NCI-H345 (cell line): ENCODE measurements at regions not wholly inside any gene's neighbourhood (a gene's known extent, or its start where the extent isn't known, plus 50 kb on each side); places are given as distances from the start of the nearest gene placed in this dataset.

ENCODE experiments used
- DNase-seq: peaks from one replicate; lab custom pipeline; 2025; lab: John Stamatoyannopoulos, UW

DNA sequence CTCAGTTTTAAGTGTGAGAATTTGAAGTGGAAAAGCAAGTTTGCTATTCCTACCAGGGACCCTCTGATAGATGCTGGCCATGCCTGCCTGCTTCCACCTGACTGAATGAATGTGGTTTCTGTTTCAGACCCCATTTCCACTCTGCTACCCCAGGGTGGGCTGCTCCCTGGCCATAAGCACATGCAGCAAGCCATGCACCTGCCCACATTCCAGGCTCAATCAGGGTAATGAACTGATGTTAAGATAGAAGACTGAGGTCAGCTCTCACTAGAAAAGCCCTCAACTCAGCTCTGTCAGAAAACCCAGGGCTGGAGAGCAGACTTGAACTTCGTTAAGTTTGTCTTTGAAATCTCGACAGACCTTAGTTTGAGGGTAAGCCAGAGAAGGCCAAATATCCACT lies 333.9 kb downstream of the CYRIA start:
- no peak for DNase-seq

DNA sequence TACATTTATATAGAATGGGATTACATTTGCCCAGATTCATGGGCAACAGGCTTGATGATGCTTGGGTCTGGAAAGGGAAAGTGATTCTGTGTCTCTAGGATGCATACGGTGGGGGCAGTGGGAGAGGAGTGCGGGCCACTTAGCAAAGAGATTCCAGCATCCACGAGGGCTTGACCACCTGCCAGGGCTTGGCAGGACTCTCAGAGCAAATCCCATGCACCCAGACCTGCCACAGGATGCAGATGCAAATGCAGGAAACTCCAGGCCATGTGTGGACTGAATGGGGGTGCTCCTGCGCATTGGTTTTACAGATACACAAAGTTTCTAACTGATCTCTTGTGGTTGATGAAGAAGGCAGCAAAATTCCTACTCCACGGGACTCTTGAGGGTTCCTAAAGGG lies 334.7 kb downstream of the CYRIA start:
- no peak for DNase-seq

- no peak for DNase-seq
Measured at GRCh38 chr2:16330571-16330970, 335.1 kb downstream of the CYRIA start.

DNA sequence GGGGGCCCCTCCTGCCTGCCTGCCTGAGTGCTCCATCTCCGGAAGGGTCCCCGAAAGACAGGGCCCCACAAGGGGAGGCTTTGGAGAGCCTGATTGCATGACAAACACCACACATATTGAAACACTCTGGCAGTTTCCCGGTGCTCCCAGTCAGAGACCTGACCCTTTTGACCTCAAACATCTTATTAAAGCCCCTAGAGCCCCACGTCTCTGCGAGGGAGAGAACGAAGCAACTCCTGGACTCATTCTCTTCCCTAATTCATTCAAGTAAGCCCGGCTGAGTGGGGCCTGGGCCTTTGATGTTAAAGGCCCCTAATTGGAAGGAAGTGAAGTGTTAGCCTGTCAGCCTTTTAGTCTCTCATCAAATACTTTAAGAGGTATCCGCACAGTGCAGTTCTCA lies 335.6 kb downstream of the CYRIA start:
- DNase-seq = no peak

GRCh38 chr2:16329421-16329820 lies 336.2 kb downstream of the CYRIA start:
- no peak for DNase-seq

DNA sequence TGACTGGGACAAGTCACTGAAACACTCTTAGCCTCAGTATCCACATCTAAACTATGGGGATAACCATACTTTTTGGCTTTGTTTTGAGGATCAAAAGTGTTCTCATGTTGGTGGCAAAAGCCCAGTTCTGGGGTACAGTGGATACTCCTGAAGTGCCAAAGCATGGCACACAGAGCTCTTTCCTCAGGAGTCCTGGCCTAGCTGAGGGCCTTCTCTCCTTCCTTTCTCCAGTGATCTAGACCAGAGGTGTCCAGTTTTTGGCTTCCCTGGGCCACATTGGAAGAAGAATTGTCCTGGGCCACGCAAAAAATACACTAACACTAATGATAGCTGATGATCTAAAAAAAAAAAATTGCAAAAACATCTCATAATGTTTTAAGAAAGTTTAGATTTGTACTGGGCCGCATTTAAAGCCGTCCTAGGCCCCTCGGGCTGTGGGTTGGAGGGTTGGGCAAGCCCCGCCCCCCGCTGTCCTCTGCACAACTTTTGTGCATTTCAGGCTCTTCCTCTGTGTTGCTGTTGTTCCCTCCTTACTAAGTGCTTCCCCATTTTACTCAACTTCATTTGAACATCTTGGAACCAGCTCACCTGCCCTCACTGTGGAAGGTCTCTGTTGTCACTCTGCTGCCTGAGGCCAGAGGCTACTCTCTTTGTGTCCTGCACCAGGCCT lies 337.0 kb downstream of the CYRIA start:
- no peak for DNase-seq

GRCh38 chr2:16327326-16327725 lies 338.3 kb downstream of the CYRIA start:
- DNase-seq = no peak

GRCh38 chr2:16326711-16327300 lies 338.8 kb downstream of the CYRIA start:
- DNase-seq = no peak

DNA sequence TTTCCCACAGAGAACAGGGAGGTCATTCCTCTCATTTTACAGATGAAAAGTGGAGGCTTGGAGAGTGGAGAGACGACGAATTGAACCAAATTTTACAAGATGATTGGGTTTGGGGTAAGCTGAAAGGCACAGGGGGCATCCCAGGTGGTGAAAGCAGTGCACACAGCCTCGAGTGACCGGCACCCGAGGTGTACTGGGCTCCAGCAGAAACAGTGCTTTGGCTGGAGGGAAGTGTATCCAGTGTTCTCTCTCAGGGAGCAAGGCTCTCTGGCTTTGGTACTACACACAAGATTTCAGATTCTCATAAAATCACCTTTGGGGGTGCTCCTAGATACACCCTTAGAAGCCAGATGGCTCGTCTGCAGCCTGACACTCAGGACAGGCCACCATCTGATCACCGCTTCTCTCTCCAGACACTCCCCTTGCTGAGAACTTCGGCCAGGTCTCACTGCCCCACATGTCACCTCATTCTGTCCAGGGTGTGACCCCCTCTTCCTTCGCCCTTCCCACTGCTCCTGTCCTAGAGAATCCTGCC lies 339.6 kb downstream of the CYRIA start:
- no peak for DNase-seq

GRCh38 chr2:16325016-16325975 lies 340.3 kb downstream of the CYRIA start:
- no peak for DNase-seq

DNA sequence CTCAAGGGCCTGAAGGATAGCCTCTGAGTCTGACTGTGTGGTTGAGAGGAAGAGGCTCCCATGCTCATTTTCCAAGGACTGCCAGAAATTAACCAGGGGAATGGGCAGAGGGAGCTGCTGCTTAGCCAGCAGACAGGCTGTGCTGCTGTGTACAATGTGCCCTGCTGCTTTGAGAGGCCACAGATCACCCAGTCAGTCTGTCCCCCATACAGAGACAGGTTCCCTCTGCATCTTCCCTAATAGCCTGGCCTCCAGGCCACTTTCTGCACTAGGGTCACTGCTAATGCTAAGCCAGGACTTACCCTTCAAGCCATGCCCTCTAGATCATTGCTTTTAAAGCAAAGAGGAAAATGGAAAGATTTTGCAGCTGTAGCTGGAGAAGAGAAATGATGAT lies 341.1 kb downstream of the CYRIA start:
- DNase-seq = no peak

DNA sequence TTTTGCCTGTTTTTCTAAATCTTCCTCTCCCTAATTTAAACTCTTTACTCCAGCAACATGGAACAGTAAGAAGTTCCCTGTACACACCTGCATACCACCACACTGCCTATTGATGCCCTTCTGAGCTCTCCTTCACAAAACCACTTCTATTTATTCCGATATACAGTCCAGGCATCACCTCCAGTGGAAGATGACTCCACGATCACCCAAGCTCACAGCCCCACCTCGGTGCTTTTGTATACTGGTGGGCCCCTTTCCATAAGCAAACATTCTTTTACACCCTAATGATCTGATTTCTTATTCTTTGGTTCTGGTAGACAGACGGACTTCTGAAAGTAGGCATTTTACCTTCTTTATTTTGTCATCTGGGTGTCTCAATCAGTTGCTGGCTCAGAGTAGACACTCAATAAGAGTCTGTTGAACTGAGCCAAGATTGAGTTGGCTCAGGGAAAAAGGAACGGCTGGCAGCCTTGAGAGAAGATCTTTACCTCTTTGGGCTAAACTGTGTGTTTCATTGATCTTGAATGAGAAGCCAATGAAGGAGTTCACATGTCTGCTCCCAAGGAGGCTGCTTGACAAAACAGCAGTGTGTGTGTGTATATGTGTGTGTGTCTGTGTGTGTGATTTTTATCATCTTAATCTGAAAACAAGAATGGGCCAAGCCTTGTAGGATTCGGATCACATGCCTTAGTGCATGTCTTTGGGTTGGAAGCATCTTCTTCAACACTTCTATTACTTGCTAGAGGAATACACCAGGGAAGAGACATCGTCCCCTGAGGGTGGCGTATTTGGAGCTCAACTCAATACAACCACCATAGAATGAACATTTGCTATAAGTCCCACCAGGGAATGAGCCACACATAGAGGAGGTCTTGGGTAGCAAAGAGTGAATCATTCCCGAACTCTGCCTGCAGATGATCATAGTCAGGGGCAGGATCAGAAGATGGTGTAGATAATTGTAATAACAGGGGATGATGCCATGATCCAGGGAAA lies 341.8 kb downstream of the CYRIA start:
- DNase-seq = no peak

- no peak for DNase-seq
Measured at GRCh38 chr2:16323126-16323520, 342.5 kb downstream of the CYRIA start.

DNA sequence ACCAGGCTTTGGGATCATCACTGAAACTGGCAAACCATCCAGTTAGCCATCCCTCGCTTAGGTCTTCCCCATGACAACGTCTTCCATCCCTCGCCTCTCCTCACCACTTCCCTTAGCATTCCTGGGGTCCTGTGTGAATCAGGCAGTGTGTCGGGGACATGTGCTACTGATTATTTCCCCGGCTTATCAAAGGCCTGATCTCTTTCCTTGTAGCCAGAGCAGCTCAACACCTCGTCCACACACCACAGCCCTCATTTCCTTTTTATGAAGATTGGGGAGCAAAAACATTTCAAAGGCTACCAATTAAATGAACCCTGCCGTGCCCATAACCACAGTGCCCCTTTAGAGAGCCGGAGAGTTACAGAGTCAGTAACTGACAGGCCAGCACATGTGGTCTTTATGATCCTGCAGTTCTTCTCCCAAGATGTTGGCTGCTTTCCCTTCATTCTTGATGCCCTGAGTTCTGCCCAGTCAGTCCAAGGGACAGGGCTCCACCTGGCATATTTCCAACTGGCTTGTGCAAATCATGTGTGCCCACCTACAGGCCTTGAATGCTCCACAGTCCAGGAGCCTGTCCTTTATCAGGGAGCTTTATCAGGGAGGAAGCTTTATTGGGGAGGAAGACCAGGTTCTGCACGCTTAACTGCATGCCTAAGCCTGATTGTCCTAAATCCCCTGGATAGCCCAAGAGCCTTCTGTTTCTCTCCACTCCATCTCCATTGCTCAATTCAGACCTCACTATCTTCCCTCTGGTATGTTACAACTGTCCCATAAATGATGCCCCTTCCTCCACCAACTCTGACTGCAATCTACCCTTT lies 343.1 kb downstream of the CYRIA start:
- DNase-seq = no peak

DNA sequence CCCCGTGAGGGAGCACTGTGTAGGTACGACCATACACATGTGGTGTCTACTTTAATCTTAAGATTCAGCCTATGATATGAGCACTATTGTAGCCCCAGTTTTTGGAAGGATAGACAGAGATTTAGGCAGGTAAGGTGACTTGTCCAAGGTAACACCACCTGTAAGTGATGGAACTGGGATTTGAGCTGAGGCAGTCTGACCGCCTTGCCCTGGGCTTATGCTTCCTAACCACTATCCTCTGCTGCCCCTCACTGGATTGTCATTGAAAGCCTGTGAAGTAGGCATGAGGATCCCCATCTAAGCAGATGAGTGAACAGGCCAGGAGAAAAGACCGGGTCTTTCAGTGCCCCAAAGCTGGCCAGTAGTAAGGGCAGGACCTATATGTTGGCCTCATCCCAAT lies 343.8 kb downstream of the CYRIA start:
- DNase-seq = no peak

GRCh38 chr2:16321256-16321655 lies 344.4 kb downstream of the CYRIA start:
- DNase-seq = no peak

- DNase-seq = no peak
Measured at GRCh38 chr2:16320716-16321115, 344.9 kb downstream of the CYRIA start.

DNA sequence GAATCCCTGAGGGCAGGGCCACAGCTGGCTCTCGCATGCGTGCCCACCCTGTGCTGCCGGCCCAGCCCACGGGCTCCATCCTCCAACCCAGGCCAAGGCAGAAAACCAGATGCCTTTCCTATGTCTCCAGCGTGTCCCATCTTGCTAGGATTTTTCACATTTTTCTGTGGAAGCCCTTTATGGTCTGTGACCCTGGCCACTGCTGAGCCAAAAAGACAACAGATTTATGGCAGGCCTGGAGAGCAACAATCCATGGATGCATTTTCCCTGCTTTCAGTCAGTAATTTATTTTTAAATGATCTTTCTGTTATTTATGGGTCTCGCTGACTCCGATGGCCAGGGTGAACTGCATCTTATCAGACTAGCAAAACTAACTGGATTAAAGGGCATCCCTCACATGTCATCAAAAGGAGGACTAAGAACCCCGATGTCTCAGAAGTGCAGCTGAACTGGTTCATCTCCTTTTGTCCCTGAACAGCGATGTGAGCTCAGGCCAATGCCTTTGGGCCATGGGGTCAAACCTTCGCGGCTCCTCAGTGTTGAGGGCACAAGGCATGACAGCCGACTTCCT lies 346.0 kb downstream of the CYRIA start:
- no peak for DNase-seq

GRCh38 chr2:16318474-16319195 lies 347.0 kb downstream of the CYRIA start:
- no peak for DNase-seq

- no peak for DNase-seq
Measured at GRCh38 chr2:16318051-16318450, 347.6 kb downstream of the CYRIA start.
